Activated naive CD8-positive, alpha-beta T cell treated with anti-CD3 and anti-CD28 coated beads, Interleukin-2, amount 50 U/mL, for 24 hours (primary cell): ENCODE measurements at regions not wholly inside any gene's neighbourhood (a gene's known extent, or its start where the extent isn't known, plus 50 kb on each side); places are given as distances from the start of the nearest gene placed in this dataset.
A peak's percentile ranks its signal among the peaks of the same experiment; 100 is the strongest.
"Not testable (repeated sequence)": the region's sequence is repeated elsewhere in the genome, so short reads cannot be mapped to it uniquely, and the experiment has no call there.

Experiments used
- ATAC-seq: fragments of 150-1000 bp; cut with Tn5 transposase; one replicate; pipeline ENCODE4 v1.10.0; 2021
- DNase-seq: peaks from one replicate; pipeline ENCODE4 v3.0.0; 2021
- H3K27ac Mint-ChIP-seq: one replicate; pipeline ENCODE4 v1.8.0; 2021; ENCODE audit warnings: mild to moderate bottlenecking, mixed read lengths
- H3K27me3 Mint-ChIP-seq: one replicate; pipeline ENCODE4 v1.8.0; 2021; ENCODE audit warnings: mixed read lengths
- H3K36me3 Mint-ChIP-seq: one replicate; pipeline ENCODE4 v1.8.0; 2021; ENCODE audit warnings: low read depth, mixed read lengths
- H3K4me1 Mint-ChIP-seq: one replicate; pipeline ENCODE4 v1.8.0; 2021; ENCODE audit warnings: mixed read lengths
- H3K4me3 Mint-ChIP-seq: one replicate; pipeline ENCODE4 v1.8.0; 2021; ENCODE audit warnings: mild to moderate bottlenecking, moderate library complexity, mixed read lengths
- H3K9me3 Mint-ChIP-seq: one replicate; pipeline ENCODE4 v1.8.0; 2021; ENCODE audit warnings: mixed read lengths

- Mint-ChIP-seq H3K27me3 (no peaks in the 10 kb centered on the region), H3K9me3 (peaks cover 5% of the 10 kb centered on the region), H3K27ac (no peak overlapping the region), H3K36me3 (no peaks in the 10 kb centered on the region), H3K4me1 (no peaks in the 10 kb centered on the region), H3K4me3 (no peak overlapping the region)
- DNase-seq (no peak), ATAC-seq (no peak)
Observed at GRCh38 chr6:19204445-19204844, 632.7 kb upstream of the ID4 start.

DNA sequence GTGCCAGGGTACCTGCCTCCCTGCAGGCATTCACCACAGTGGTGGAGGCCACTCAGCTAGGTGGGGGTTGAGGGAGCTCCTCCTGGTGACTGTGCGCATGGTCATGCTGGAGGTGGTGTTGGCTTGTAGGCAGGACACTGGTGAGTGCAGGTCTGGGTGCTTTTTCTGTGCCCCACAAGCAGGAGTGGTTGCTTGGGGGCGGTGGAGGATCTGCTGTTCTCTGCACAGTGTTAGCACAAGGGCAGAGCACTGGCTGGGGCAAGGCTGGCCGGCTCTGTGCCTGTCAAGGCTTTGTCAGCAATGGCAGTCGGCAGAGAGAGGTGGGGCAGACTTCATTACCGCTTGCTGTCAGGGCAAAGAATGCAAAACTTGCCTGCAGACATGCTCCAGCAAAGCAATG is 632.1 kb upstream of the ID4 start:
- ATAC-seq (no peak), DNase-seq (no peak)
- Mint-ChIP-seq H3K9me3 (peaks cover 4% of the 10 kb centered on the region), H3K27ac (no peak overlapping the region), H3K27me3 (no peaks in the 10 kb centered on the region), H3K4me1 (no peaks in the 10 kb centered on the region), H3K36me3 (no peaks in the 10 kb centered on the region), H3K4me3 (no peak overlapping the region)

DNA sequence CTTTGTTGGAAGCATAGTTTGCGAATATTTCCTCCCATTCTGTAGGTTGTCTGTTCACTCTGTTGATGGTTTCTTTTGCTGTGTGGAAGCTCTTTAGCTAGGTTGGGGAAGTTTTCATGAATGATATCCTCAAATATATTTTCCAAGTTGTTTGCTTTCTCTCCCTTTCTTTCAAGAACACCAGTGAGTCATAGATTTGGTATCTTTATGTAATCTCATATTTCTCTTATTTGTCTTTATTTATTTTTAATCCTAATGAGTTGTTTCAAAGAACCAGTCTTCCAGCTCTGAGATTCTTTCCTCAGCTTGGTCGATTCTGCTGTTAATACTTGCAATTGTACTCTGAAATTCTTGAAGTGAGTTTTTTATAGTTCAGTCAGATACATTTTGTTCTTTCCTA is 628.0 kb upstream of the ID4 start:
- H3K4me1 Mint-ChIP-seq, result no peaks in the 10 kb centered on the region
- H3K4me3 Mint-ChIP-seq, result no peak overlapping the region
- DNase-seq, result no peak
- no peaks in the 10 kb centered on the region for H3K9me3 Mint-ChIP-seq
- H3K27ac Mint-ChIP-seq, result no peak overlapping the region
- no peaks in the 10 kb centered on the region for H3K27me3 Mint-ChIP-seq
- no peak for ATAC-seq
- no peaks in the 10 kb centered on the region for H3K36me3 Mint-ChIP-seq

- Mint-ChIP-seq H3K27ac (no peak overlapping the region), H3K4me3 (no peak overlapping the region), H3K9me3 (no peaks in the 10 kb centered on the region), H3K4me1 (no peaks in the 10 kb centered on the region), H3K36me3 (no peaks in the 10 kb centered on the region), H3K27me3 (no peaks in the 10 kb centered on the region)
- DNase-seq, result peak; percentile 11
- peak; percentile 33 for ATAC-seq
Observed at GRCh38 chr6:19210849-19211590, 626.1 kb upstream of the ID4 start.

DNA sequence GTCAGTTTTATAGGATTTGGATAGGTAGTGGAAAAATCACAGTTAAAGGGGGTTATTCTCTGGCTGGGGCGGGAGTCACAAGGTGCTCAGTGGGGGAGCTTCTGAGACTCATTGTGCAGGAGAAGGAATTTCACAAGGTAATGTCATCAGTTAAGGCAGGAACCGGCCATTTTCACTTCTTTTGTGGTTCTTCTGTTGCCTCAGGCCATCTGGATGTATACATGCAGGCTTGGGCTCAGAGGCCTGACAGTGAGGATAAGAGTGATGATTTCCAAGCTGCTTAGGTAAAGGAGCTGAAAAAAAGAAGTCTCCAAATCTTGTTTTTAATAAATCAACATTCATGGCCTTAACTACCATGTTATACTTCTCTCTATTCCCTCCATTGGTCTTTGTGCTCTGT is 622.9 kb upstream of the ID4 start:
- ATAC-seq (no peak), DNase-seq (no peak)
- no peak overlapping the region for H3K4me3 Mint-ChIP-seq
- H3K9me3 Mint-ChIP-seq, result no peaks in the 10 kb centered on the region
- H3K27ac Mint-ChIP-seq, result no peak overlapping the region
- H3K27me3 Mint-ChIP-seq, result no peaks in the 10 kb centered on the region
- no peaks in the 10 kb centered on the region for H3K4me1 Mint-ChIP-seq
- H3K36me3 Mint-ChIP-seq, result no peaks in the 10 kb centered on the region

GRCh38 chr6:19219931-19220330 is 617.2 kb upstream of the ID4 start:
- H3K4me3 Mint-ChIP-seq, result no peak overlapping the region
- DNase-seq (no peak), ATAC-seq (no peak)
- H3K4me1 Mint-ChIP-seq, result no peaks in the 10 kb centered on the region
- peaks cover 10% of the 10 kb centered on the region for H3K9me3 Mint-ChIP-seq
- H3K27me3 Mint-ChIP-seq, result no peaks in the 10 kb centered on the region
- H3K27ac Mint-ChIP-seq, result no peak overlapping the region
- H3K36me3 Mint-ChIP-seq, result no peaks in the 10 kb centered on the region

- Mint-ChIP-seq H3K4me3 (no peak overlapping the region), H3K9me3 (peaks cover 5% of the 10 kb centered on the region), H3K27ac (no peak overlapping the region), H3K27me3 (no peaks in the 10 kb centered on the region), H3K4me1 (no peaks in the 10 kb centered on the region), H3K36me3 (no peaks in the 10 kb centered on the region)
- ATAC-seq, result no peak
- no peak for DNase-seq
Observed at GRCh38 chr6:19231878-19232561, 605.1 kb upstream of the ID4 start.

- Mint-ChIP-seq H3K4me3 (no peak overlapping the region), H3K4me1 (no peaks in the 10 kb centered on the region), H3K27me3 (no peaks in the 10 kb centered on the region), H3K27ac (no peak overlapping the region), H3K9me3 (peaks cover 42% of the 10 kb centered on the region), H3K36me3 (no peaks in the 10 kb centered on the region)
- no peak for ATAC-seq
- DNase-seq, result no peak
Observed at GRCh38 chr6:19245656-19246055, 591.5 kb upstream of the ID4 start.

GRCh38 chr6:19247181-19247580 is 590.0 kb upstream of the ID4 start:
- not testable (repeated sequence) for H3K36me3 Mint-ChIP-seq, H3K4me3 Mint-ChIP-seq, DNase-seq, H3K27me3 Mint-ChIP-seq, H3K4me1 Mint-ChIP-seq, H3K27ac Mint-ChIP-seq, ATAC-seq
- peaks cover 36% of the 10 kb centered on the region for H3K9me3 Mint-ChIP-seq

- H3K4me1 Mint-ChIP-seq, H3K27ac Mint-ChIP-seq, DNase-seq, ATAC-seq, H3K27me3 Mint-ChIP-seq, H3K4me3 Mint-ChIP-seq, H3K36me3 Mint-ChIP-seq: not testable (repeated sequence)
- H3K9me3 Mint-ChIP-seq, result peaks cover 11% of the 10 kb centered on the region
Observed at GRCh38 chr6:19256123-19256522, 581.0 kb upstream of the ID4 start.

DNA sequence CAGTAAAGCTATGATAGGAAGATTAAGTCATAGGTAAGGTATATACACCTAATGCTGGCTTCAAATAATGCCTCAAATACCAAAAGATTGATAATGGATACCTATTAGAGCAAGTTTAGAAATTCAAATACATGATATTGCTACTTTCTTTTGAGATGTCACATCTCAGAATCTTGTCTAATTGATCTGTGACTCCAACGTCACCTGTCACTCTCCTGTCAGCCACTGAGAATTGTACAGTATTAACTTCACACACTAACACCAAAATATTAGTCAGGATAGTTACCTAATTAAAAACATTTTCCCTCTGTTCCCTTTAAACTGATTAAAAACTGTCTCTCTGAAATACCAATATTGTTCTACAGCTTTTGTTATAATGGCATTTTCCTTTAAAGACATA is 575.5 kb upstream of the ID4 start:
- Mint-ChIP-seq H3K4me1 (no peaks in the 10 kb centered on the region), H3K9me3 (peaks cover 3% of the 10 kb centered on the region), H3K36me3 (no peaks in the 10 kb centered on the region), H3K4me3 (no peak overlapping the region), H3K27me3 (no peaks in the 10 kb centered on the region), H3K27ac (no peak overlapping the region)
- DNase-seq, result no peak
- no peak for ATAC-seq

DNA sequence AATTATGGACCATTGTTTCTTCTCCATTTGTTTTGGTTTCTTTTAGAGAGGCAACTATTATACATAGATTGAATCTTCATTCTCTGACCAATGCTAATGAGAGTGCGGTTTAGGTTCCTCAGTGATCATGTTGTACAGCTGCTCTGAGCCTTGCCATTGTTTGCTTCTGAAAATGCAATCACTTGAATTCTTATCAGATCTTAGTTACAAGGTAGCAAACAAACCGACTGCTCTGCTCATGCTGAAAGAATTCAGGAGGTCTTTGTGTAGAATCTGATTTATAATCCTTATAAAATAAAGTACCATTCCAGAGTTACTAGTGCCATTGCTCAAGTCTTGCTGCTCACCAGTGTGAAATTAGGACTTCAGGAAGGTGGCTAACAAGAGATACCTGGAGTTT is 569.1 kb upstream of the ID4 start:
- H3K4me1 Mint-ChIP-seq, result no peaks in the 10 kb centered on the region
- DNase-seq, result no peak
- no peak overlapping the region for H3K4me3 Mint-ChIP-seq
- ATAC-seq, result no peak
- peaks cover 2% of the 10 kb centered on the region for H3K36me3 Mint-ChIP-seq
- H3K27me3 Mint-ChIP-seq, result no peaks in the 10 kb centered on the region
- H3K9me3 Mint-ChIP-seq, result peaks cover 4% of the 10 kb centered on the region
- H3K27ac Mint-ChIP-seq, result no peak overlapping the region

DNA sequence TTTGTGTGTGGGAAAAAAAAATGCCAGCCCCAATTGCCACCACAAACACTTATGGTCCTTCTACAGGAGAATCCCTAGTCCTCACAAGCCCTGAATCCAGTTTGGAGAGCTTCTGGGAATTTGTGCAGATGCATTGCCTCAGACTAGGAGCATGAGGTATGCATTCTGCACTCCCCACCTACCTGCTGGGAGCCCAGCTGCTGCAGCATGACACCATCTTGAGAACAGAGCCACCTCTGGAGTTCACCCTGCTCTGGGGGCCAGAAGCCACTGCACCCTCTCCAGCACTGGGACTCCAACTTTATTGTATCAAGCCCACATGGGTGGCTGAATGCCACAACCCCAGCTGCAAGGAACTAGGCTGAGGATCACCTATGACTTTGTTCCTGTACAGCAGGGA is 568.5 kb upstream of the ID4 start:
- H3K36me3 Mint-ChIP-seq, result peaks cover 2% of the 10 kb centered on the region
- ATAC-seq (no peak), DNase-seq (no peak)
- no peaks in the 10 kb centered on the region for H3K4me1 Mint-ChIP-seq
- no peaks in the 10 kb centered on the region for H3K27me3 Mint-ChIP-seq
- H3K9me3 Mint-ChIP-seq, result peaks cover 4% of the 10 kb centered on the region
- H3K27ac Mint-ChIP-seq, result no peak overlapping the region
- no peak overlapping the region for H3K4me3 Mint-ChIP-seq

DNA sequence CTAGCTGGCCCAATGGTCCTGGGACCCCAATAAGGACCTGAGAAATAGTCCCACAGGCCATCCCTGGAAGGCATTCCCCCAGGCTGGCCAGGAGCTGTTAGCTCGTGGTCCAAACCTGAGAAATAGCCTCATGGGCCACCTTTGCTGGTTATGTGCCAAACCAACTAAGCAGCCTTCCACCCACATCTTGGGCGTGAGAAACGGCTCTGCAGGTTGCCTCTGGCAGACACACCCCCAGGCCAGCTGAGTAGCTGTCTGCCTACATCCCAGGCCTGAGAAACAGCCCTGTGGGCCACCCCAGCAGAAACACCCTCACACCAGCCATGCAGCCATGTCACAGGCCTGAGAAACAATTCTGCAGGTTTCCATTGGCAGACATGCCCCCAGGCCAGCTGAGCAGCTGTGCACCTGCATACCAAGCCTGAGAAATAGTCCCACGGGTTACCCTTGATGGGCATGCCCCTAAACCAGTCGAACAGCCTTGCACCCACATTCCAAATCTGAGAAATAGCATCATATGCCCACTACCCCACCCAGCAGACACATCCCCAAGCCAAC is 567.8 kb upstream of the ID4 start:
- no peaks in the 10 kb centered on the region for H3K27me3 Mint-ChIP-seq
- ATAC-seq (no peak), DNase-seq (no peak)
- no peak overlapping the region for H3K4me3 Mint-ChIP-seq
- H3K9me3 Mint-ChIP-seq, result peaks cover 4% of the 10 kb centered on the region
- peaks cover 2% of the 10 kb centered on the region for H3K36me3 Mint-ChIP-seq
- no peaks in the 10 kb centered on the region for H3K4me1 Mint-ChIP-seq
- H3K27ac Mint-ChIP-seq, result no peak overlapping the region

- ATAC-seq (no peak), DNase-seq (no peak)
- peaks cover 2% of the 10 kb centered on the region for H3K36me3 Mint-ChIP-seq
- no peaks in the 10 kb centered on the region for H3K27me3 Mint-ChIP-seq
- peaks cover 4% of the 10 kb centered on the region for H3K9me3 Mint-ChIP-seq
- H3K27ac Mint-ChIP-seq, result no peak overlapping the region
- H3K4me3 Mint-ChIP-seq, result no peak overlapping the region
- no peaks in the 10 kb centered on the region for H3K4me1 Mint-ChIP-seq
Observed at GRCh38 chr6:19270616-19271015, 566.6 kb upstream of the ID4 start.
